Prostate gland (tissue), 2 donors: ENCODE measurements at regions not wholly inside any gene's neighbourhood (a gene's known extent, or its start where the extent isn't known, plus 50 kb on each side); places are given as distances from the start of the nearest gene placed in this dataset.
"Not testable (repeated sequence)": the region's sequence is repeated elsewhere in the genome, so short reads cannot be mapped to it uniquely, and the experiment has no call there.

Experiments used
- DNase-seq: peaks from one replicate; pipeline ENCODE4 v3.0.0-alpha.2; 2019; ENCODE audit warnings: low spot score
- H3K27ac ChIP-seq, 2 donors: fragments of 200-600 bp; sonication (generic); 2 replicates each; pipeline ENCODE4 v1.5.1; 2017 to 2019
- H3K27me3 ChIP-seq: fragments of 200-600 bp; sonication (generic); replicated peaks from 2 replicates; pipeline ENCODE4 v1.5.1; 2019; ENCODE audit not compliant: insufficient read depth
- H3K36me3 ChIP-seq, 2 donors: fragments of 200-600 bp; sonication (generic); 1 replicate in 1 of 2; 2 replicates in 1 of 2; pipeline versions ENCODE4 v1.5.1 to v1.8.1; 2017 to 2019
- H3K4me1 ChIP-seq: fragments of 200-600 bp; sonication (generic); replicated peaks from 2 replicates; pipeline ENCODE4 v1.5.1; 2019
- H3K4me3 ChIP-seq, 2 donors: fragments of 200-600 bp; sonication (generic); 2 replicates each; pipeline ENCODE4 v1.5.1; 2017 to 2019
- H3K9me3 ChIP-seq: fragments of 200-600 bp; sonication (generic); 2 replicates; pipeline ENCODE4 v1.5.1; 2017
- POLR2A ChIP-seq: fragments of 450-650 bp; IDR thresholded peaks from one replicate; pipeline ENCODE4 v1.6.1; 2016; ENCODE audit warnings: antibody characterized with exemption, mild to moderate bottlenecking
- POLR2AphosphoS5 ChIP-seq: sonication (generic); formaldehyde crosslinking; IDR thresholded peaks from one replicate; pipeline ENCODE4 v1.6.1; 2017; ENCODE audit warnings: antibody characterized with exemption
- WGBS: methylation state at CpG from one replicate; pipeline ENCODE4 v1.1.5; 2018; 5-methylcytosine and 5-hydroxymethylcytosine counted together
- intact Hi-C: fragments of 100-400 bp; cut with DNase I; formaldehyde crosslinking; loops from one replicate; pipeline ENCODE4 v1.14.2; 2022
- TF ChIP-seq, protein P1 (sequence below), 4 experiments: fragments of 200-600 bp in 2 of 4; fragments of 450-650 bp in 2 of 4; sonication (generic) in 2 of 4; IDR thresholded peaks; 1 replicate in 3 of 4; 2 replicates in 1 of 4; pipeline ENCODE4 v1.5.1; 2016 to 2019; ENCODE audit warnings: antibody characterized with exemption in 4 of 4, mild to moderate bottlenecking in 2 of 4, moderate library complexity in 2 of 4

DNA sequence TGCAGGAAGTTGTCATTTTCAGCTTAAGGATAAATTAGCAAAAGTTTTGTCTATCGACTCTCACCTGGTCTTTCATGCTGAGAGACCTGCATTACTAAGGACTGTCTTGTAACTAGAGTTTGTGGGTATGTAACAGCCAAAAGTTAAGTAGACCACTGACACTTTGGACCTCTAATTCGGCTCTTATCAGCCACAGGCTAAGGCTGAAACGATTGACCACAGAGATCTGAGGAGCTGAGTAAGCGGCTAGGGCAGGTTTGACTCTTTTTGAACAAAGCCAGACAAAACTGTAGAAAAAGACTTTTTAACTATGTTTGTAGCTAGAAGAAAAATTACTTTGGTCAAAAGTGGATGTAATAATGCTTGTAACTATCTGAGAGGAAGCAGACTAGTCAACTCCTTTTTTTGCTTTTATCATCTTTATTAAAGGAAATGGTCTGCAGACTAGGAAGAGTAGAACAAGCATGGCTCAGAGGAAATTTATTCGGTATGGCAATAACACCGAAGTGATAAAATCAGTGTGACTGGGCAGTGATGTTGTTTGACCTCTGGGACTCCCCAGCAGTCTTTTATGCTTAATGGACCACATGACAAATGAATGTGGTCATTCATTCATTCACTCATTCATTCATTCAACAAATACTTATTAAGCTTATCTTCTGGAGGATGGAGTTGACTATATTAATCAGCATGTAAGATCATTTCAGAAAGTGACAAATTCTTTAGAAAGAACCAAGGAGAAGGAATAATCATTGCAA, 725.0 kb upstream of the HS3ST5 start:
- Histone ChIP-seq H3K36me3 (no peaks in the 10 kb centered on the region), H3K27me3 (no peaks in the 10 kb centered on the region), H3K4me1 (no peaks in the 10 kb centered on the region), H3K4me3 (no peak overlapping the region), H3K9me3 (no peaks in the 10 kb centered on the region), H3K27ac (no peak overlapping the region)
- WGBS = 42% methylated on average over 6 of the region's 6 CpGs
- DNase-seq = no peak
- intact Hi-C loops = no loop called here
- TF ChIP-seq, protein P1, sequence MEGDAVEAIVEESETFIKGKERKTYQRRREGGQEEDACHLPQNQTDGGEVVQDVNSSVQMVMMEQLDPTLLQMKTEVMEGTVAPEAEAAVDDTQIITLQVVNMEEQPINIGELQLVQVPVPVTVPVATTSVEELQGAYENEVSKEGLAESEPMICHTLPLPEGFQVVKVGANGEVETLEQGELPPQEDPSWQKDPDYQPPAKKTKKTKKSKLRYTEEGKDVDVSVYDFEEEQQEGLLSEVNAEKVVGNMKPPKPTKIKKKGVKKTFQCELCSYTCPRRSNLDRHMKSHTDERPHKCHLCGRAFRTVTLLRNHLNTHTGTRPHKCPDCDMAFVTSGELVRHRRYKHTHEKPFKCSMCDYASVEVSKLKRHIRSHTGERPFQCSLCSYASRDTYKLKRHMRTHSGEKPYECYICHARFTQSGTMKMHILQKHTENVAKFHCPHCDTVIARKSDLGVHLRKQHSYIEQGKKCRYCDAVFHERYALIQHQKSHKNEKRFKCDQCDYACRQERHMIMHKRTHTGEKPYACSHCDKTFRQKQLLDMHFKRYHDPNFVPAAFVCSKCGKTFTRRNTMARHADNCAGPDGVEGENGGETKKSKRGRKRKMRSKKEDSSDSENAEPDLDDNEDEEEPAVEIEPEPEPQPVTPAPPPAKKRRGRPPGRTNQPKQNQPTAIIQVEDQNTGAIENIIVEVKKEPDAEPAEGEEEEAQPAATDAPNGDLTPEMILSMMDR (IDR thresholded peaks at IDR 0.05) = no peak
- TF ChIP-seq POLR2AphosphoS5 = no peak
- no peak for TF ChIP-seq POLR2A

DNA sequence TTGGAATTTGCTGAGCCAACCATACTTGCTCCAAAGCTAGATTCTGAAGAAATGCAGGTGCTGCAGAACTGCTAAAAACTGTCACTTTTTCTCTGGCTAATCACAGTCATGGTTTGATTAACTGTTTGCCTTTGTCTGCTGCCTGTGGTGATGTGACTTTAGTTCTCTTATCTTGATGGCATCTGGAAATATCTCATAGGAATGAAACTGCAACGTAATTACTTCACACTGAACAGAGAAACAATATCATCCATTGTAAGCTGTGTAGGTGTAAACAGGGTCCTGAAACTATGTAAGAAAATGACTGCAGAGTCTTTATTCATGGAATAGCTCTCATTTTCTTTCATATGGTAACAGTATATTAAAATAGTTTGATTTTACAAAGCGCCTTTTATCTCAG, 721.9 kb upstream of the HS3ST5 start:
- H3K4me1 ChIP-seq = no peaks in the 10 kb centered on the region
- no peaks in the 10 kb centered on the region for H3K36me3 ChIP-seq
- H3K27me3 ChIP-seq = no peaks in the 10 kb centered on the region
- H3K9me3 ChIP-seq = no peaks in the 10 kb centered on the region
- WGBS = 35% methylated on average over 2 of the region's 2 CpGs
- H3K4me3 ChIP-seq = no peak overlapping the region
- TF ChIP-seq, protein P1 (IDR thresholded peaks at IDR 0.05) = no peak
- TF ChIP-seq POLR2A = no peak
- H3K27ac ChIP-seq = no peak overlapping the region
- intact Hi-C loops = no loop called here
- no peak for DNase-seq

DNA sequence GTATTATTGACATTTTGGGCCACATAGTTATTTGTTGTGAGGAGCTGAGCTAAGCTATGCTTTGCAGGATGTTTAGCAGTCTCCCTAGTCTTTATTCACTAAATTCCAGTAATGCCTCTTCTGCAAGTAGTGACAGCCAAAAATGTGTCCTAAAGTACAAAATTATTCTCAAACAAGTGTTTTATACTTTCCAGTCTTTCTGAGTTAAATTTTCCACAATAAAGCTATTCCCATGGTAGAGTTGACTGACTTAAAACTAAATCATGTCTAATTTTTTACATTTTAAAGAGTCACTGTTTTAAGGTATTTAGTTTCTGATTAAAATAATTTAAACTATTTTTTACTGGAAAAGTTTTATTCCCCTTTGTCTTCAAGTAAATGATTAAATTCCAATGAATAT, 717.8 kb upstream of the HS3ST5 start:
- no peaks in the 10 kb centered on the region for H3K9me3 ChIP-seq
- H3K4me3 ChIP-seq = no peak overlapping the region
- TF ChIP-seq POLR2A (no peak), POLR2AphosphoS5 (no peak)
- TF ChIP-seq, protein P1 (IDR thresholded peaks at IDR 0.05) = no peak
- no peak for DNase-seq
- H3K27ac ChIP-seq = no peak overlapping the region
- intact Hi-C loops = no loop called here
- H3K36me3 ChIP-seq = no peaks in the 10 kb centered on the region
- H3K4me1 ChIP-seq = no peaks in the 10 kb centered on the region
- H3K27me3 ChIP-seq = no peaks in the 10 kb centered on the region

DNA sequence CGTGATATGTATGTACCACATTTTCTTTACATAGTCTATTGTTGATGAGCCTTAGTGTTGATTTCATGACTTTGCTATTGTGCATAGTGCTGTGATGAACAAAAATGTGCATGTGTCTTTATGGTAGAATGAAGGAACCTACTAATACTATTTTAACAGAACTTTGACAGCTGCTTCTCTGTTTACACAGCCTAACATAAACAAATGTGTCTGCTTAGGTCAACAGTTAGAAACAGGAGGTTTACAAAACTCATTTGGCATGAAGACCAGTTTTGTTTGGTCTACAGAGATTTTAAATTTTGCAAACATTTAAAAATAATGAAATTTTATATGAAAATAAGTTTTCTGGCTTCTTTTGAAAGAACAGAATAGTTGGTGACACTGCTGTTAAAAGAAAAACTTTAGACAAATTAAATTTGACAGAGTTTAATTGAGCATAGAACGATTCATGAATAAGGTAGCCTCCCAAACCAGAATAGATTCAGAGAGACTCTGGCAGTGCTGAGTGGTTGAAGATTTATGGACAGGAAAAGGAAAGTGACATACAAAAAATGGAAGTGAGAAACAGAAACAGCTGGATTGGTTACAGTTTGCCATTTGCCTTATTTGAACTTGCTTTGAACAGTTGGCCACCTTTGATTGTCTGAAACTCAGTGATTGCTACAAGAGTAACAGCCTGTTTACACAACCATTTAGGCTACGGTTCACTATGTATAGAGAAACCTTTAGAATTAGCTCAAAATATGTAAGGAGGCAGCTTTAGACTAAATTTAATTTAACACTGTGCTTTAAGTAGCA, 715.8 kb upstream of the HS3ST5 start:
- DNase-seq = no peak
- TF ChIP-seq, protein P1 (IDR thresholded peaks at IDR 0.05) = no peak
- TF ChIP-seq POLR2AphosphoS5 (no peak), POLR2A (no peak)
- H3K4me3 ChIP-seq = no peak overlapping the region
- no peaks in the 10 kb centered on the region for H3K9me3 ChIP-seq
- H3K27me3 ChIP-seq = no peaks in the 10 kb centered on the region
- 55% methylated on average over 3 of the region's 3 CpGs for WGBS
- H3K27ac ChIP-seq = no peak overlapping the region
- H3K36me3 ChIP-seq = no peaks in the 10 kb centered on the region
- H3K4me1 ChIP-seq = no peaks in the 10 kb centered on the region
- intact Hi-C loops = no loop called here

DNA sequence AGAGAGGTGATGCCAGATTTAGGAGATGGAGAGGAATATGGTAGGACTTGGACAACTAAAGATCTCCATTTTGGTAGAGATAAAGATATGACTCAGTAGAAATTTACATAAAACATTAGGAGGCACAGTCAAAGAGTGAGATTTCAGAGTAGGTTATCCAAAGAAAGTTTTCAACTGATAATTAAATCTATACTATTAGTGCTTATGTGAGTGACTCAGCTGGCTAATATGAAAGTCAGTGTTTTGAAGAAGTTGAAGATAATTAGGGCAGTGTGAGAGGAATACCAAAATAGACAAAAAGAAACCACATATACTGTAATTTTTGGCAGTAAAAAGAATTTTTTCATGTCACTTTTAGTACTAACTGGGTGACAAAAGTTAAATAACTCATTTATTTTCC, 712.8 kb upstream of the HS3ST5 start:
- Histone ChIP-seq H3K4me3 (no peak overlapping the region), H3K9me3 (no peaks in the 10 kb centered on the region), H3K27me3 (no peaks in the 10 kb centered on the region), H3K36me3 (no peaks in the 10 kb centered on the region), H3K27ac (no peak overlapping the region), H3K4me1 (no peaks in the 10 kb centered on the region)
- intact Hi-C loops = no loop called here
- TF ChIP-seq POLR2A = no peak
- TF ChIP-seq, protein P1 (IDR thresholded peaks at IDR 0.05) = no peak
- TF ChIP-seq POLR2AphosphoS5 = no peak
- no peak for DNase-seq

DNA sequence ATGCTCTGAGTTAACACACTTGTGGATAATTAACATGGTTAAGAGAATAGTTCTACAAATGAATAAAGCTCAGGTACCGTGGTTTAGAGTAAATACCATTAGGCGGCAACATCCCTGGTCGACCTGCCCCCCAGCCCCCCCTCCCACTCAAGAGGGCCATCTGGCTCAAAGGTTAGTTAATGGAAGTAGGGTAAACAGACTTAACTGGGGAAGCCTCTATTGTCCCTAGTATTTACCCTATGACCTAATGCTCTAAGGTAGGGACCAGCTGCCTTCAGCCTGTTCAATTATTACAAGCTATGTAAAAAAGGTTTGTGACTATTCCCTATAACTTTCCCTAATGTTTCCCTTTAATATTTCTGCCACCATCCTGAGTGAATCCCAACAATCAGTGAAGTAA, 711.4 kb upstream of the HS3ST5 start:
- H3K9me3 ChIP-seq, H3K4me1 ChIP-seq, H3K36me3 ChIP-seq, H3K4me3 ChIP-seq, DNase-seq, H3K27ac ChIP-seq, intact Hi-C loops, H3K27me3 ChIP-seq: not testable (repeated sequence)
- WGBS = 19% methylated on average over 3 of the region's 3 CpGs
